Astrocyte (in vitro differentiated cells and primary cell): ENCODE measurements at regions not wholly inside any gene's neighbourhood (a gene's known extent, or its start where the extent isn't known, plus 50 kb on each side); places are given as distances from the start of the nearest gene placed in this dataset.

Experiments
- DNase-seq: peaks from one replicate; pipeline ENCODE4 v3.0.0-alpha.2; 2010; ENCODE audit warnings: low read depth
- FAIRE-seq: peaks from 2 replicates; lab custom pipeline; 2011; peaks lifted over from hg19 to GRCh38; lab: Jason Lieb, UNC
- H2AFZ ChIP-seq: 2 replicates; pipeline ENCODE4 v1.6.0; 2012; ENCODE audit warnings: low read depth, low read length, inconsistent platforms
- H3K27ac ChIP-seq: 2 replicates; pipeline ENCODE4 v1.5.1; 2011; ENCODE audit warnings: low read depth, low read length, inconsistent platforms
- H3K27me3 ChIP-seq: 2 replicates; pipeline ENCODE4 v1.6.0; 2011; ENCODE audit warnings: low read length, inconsistent platforms; ENCODE audit not compliant: insufficient read depth
- H3K36me3 ChIP-seq: 2 replicates; pipeline ENCODE4 v1.5.1; 2011; ENCODE audit warnings: low read length, inconsistent platforms; ENCODE audit not compliant: insufficient read depth
- H3K4me1 ChIP-seq: 2 replicates; pipeline ENCODE4 v1.5.1; 2011; ENCODE audit warnings: low read length, inconsistent platforms; ENCODE audit not compliant: insufficient read depth
- H3K4me2 ChIP-seq: 2 replicates; pipeline ENCODE4 v1.6.0; 2012; ENCODE audit warnings: low read length, inconsistent platforms
- H3K4me3 ChIP-seq: 2 replicates; pipeline ENCODE4 v1.5.1; 2011; ENCODE audit warnings: low read depth, mild to moderate bottlenecking, low read length, inconsistent platforms; ENCODE audit not compliant: insufficient read depth
- H3K79me2 ChIP-seq: 2 replicates; pipeline ENCODE4 v1.6.0; 2012; ENCODE audit warnings: mild to moderate bottlenecking, low read length, inconsistent platforms; ENCODE audit not compliant: insufficient read depth
- H3K9ac ChIP-seq: 2 replicates; pipeline ENCODE4 v1.6.0; 2012; ENCODE audit warnings: mild to moderate bottlenecking, low read length, inconsistent platforms
- H3K9me3 ChIP-seq: 2 replicates; pipeline ENCODE4 v1.5.1; 2012; ENCODE audit warnings: low read depth, mild to moderate bottlenecking, low read length, inconsistent platforms; ENCODE audit not compliant: insufficient read depth
- H4K20me1 ChIP-seq: 2 replicates; pipeline ENCODE4 v1.6.0; 2012; ENCODE audit warnings: low read length, inconsistent platforms; ENCODE audit not compliant: insufficient read depth
- H3K27ac Mint-ChIP-seq: one replicate; pipeline ENCODE4 v1.8.0; 2021; ENCODE audit warnings: mild to moderate bottlenecking, mixed read lengths; ENCODE audit not compliant: unreplicated experiment
- H3K27me3 Mint-ChIP-seq: one replicate; pipeline ENCODE4 v1.8.0; 2021; ENCODE audit warnings: low read depth, mixed read lengths; ENCODE audit not compliant: unreplicated experiment
- H3K36me3 Mint-ChIP-seq: one replicate; pipeline ENCODE4 v1.8.0; 2021; ENCODE audit warnings: low read depth, mixed read lengths; ENCODE audit not compliant: unreplicated experiment
- H3K4me1 Mint-ChIP-seq: one replicate; pipeline ENCODE4 v1.8.0; 2021; ENCODE audit warnings: low read depth, mixed read lengths; ENCODE audit not compliant: unreplicated experiment
- H3K4me3 Mint-ChIP-seq: one replicate; pipeline ENCODE4 v1.8.0; 2021; ENCODE audit warnings: mild to moderate bottlenecking, moderate library complexity, mixed read lengths; ENCODE audit not compliant: unreplicated experiment
- H3K9me3 Mint-ChIP-seq: one replicate; pipeline ENCODE4 v1.8.0; 2021; ENCODE audit warnings: mild to moderate bottlenecking, mixed read lengths; ENCODE audit not compliant: unreplicated experiment
- CTCF ChIP-seq: IDR thresholded peaks from 2 replicates; pipeline ENCODE4 v1.5.1; 2011; ENCODE audit warnings: low read depth, mild to moderate bottlenecking, inconsistent platforms, low read length, moderate library complexity; ENCODE audit not compliant: insufficient read depth
- EZH2 ChIP-seq: IDR thresholded peaks from 2 replicates; pipeline ENCODE4 v1.6.1; 2012; ENCODE audit warnings: mild to moderate bottlenecking, low read length, inconsistent platforms; ENCODE audit not compliant: insufficient read depth

GRCh38 chr1:68608289-68608688, 111.4 kb upstream of the DEPDC1 start:
- Histone ChIP-seq H3K27ac (no peak overlapping the region), H3K9me3 (no peaks in the 10 kb centered on the region), H2AFZ (no peak overlapping the region), H3K9ac (no peak overlapping the region), H3K4me3 (no peak overlapping the region), H3K79me2 (no peaks in the 10 kb centered on the region), H3K4me1 (no peaks in the 10 kb centered on the region), H3K27me3 (no peaks in the 10 kb centered on the region), H4K20me1 (no peaks in the 10 kb centered on the region), H3K36me3 (no peaks in the 10 kb centered on the region), H3K4me2 (no peak overlapping the region)
- FAIRE-seq (no peak), DNase-seq (no peak)
- H3K27me3 Mint-ChIP-seq = no peaks in the 10 kb centered on the region
- H3K4me3 Mint-ChIP-seq = no peak overlapping the region
- H3K4me1 Mint-ChIP-seq = no peaks in the 10 kb centered on the region
- TF ChIP-seq CTCF (no peak), EZH2 (no peak)
- H3K36me3 Mint-ChIP-seq = no peaks in the 10 kb centered on the region
- H3K27ac Mint-ChIP-seq = no peak overlapping the region
- H3K9me3 Mint-ChIP-seq = peaks cover 3% of the 10 kb centered on the region

GRCh38 chr1:68615312-68615711, 118.4 kb upstream of the DEPDC1 start:
- H3K27ac ChIP-seq = no peak overlapping the region
- no peak overlapping the region for H3K4me3 ChIP-seq
- TF ChIP-seq EZH2 (no peak), CTCF (no peak)
- no peaks in the 10 kb centered on the region for H3K36me3 ChIP-seq
- H3K4me1 Mint-ChIP-seq = no peaks in the 10 kb centered on the region
- H3K4me1 ChIP-seq = no peaks in the 10 kb centered on the region
- no peaks in the 10 kb centered on the region for H3K27me3 ChIP-seq
- no peaks in the 10 kb centered on the region for H4K20me1 ChIP-seq
- H3K9me3 ChIP-seq = peaks cover 3% of the 10 kb centered on the region
- FAIRE-seq (no peak), DNase-seq (no peak)
- peaks cover 5% of the 10 kb centered on the region for H3K9me3 Mint-ChIP-seq
- H3K79me2 ChIP-seq = no peaks in the 10 kb centered on the region
- no peak overlapping the region for H3K27ac Mint-ChIP-seq
- no peak overlapping the region for H2AFZ ChIP-seq
- H3K27me3 Mint-ChIP-seq = no peaks in the 10 kb centered on the region
- no peak overlapping the region for H3K4me2 ChIP-seq
- H3K9ac ChIP-seq = no peak overlapping the region
- no peak overlapping the region for H3K4me3 Mint-ChIP-seq
- H3K36me3 Mint-ChIP-seq = no peaks in the 10 kb centered on the region

DNA sequence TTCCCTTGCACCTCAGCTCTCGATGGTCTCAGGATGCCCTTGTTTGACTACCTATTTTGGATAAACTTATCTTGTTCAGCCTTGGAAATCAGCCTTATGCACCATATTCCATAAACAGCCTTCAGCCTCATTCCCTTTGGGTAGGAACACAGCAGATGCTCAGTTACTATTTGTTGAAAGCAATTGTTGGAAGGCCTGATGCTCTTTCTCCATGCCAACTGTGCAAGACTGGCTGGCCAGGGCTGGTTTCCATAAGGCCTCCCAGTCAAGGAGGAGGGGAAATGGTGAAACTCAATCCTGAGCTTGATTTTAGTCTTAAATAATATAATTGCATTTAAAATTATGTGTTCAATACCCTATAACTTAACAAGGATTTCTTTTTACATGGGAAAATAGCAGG, 121.1 kb upstream of the DEPDC1 start:
- Histone ChIP-seq H4K20me1 (no peaks in the 10 kb centered on the region), H3K27ac (no peak overlapping the region), H3K4me3 (no peak overlapping the region), H3K79me2 (no peaks in the 10 kb centered on the region), H3K9me3 (peaks cover 12% of the 10 kb centered on the region), H3K36me3 (no peaks in the 10 kb centered on the region), H3K27me3 (no peaks in the 10 kb centered on the region), H3K4me1 (no peaks in the 10 kb centered on the region), H3K9ac (no peak overlapping the region), H3K4me2 (no peak overlapping the region), H2AFZ (no peak overlapping the region)
- FAIRE-seq = no peak
- DNase-seq = no peak
- Mint-ChIP-seq H3K9me3 (peaks cover 15% of the 10 kb centered on the region), H3K4me1 (no peaks in the 10 kb centered on the region), H3K27ac (no peak overlapping the region), H3K27me3 (no peaks in the 10 kb centered on the region), H3K4me3 (no peak overlapping the region), H3K36me3 (peaks cover 2% of the 10 kb centered on the region)
- TF ChIP-seq CTCF (no peak), EZH2 (no peak)
